GM23248 (cell line): ENCODE measurements at regions not wholly inside any gene's neighbourhood (a gene's known extent, or its start where the extent isn't known, plus 50 kb on each side); places are given as distances from the start of the nearest gene placed in this dataset.
"Not testable (repeated sequence)": the region's sequence is repeated elsewhere in the genome, so short reads cannot be mapped to it uniquely, and the experiment has no call there.

Experiments used
- DNase-seq: peaks from one replicate; pipeline ENCODE4 v3.0.0-alpha.2; 2015
- H2AFZ ChIP-seq: fragments of 200-600 bp; sonication (generic); 2 replicates; pipeline ENCODE4 v1.6.1; 2016; ENCODE audit warnings: antibody characterized with exemption
- H3F3A ChIP-seq: fragments of 200-600 bp; sonication (generic); 2 replicates; pipeline ENCODE4 v1.6.1; 2016; ENCODE audit warnings: mild to moderate bottlenecking, antibody characterized with exemption, mixed run types; ENCODE audit not compliant: insufficient read depth
- H3K27ac ChIP-seq: fragments of 200-600 bp; sonication (generic); 2 replicates; pipeline ENCODE4 v1.5.1; 2016; ENCODE audit warnings: mild to moderate bottlenecking
- H3K27me3 ChIP-seq: fragments of 200-600 bp; sonication (generic); replicated peaks from 2 replicates; pipeline ENCODE4 v1.6.1; 2016; ENCODE audit warnings: mild to moderate bottlenecking; ENCODE audit not compliant: insufficient read depth
- H3K36me3 ChIP-seq: fragments of 200-600 bp; sonication (generic); 2 replicates; pipeline ENCODE4 v1.6.1; 2016; ENCODE audit warnings: low read depth, mild to moderate bottlenecking
- H3K4me1 ChIP-seq: fragments of 200-600 bp; sonication (generic); 2 replicates; pipeline ENCODE4 v1.6.1; 2016; ENCODE audit warnings: mild to moderate bottlenecking; ENCODE audit not compliant: insufficient read depth
- H3K4me2 ChIP-seq: fragments of 200-600 bp; sonication (generic); one replicate; pipeline ENCODE4 v1.6.1; 2016; ENCODE audit warnings: mild to moderate bottlenecking; ENCODE audit not compliant: unreplicated experiment
- H3K4me3 ChIP-seq: fragments of 200-600 bp; sonication (generic); 2 replicates; pipeline ENCODE4 v1.5.1; 2016; ENCODE audit warnings: mild to moderate bottlenecking
- H3K79me2 ChIP-seq: fragments of 200-600 bp; sonication (generic); 2 replicates; pipeline ENCODE4 v1.6.1; 2016; ENCODE audit warnings: mild to moderate bottlenecking; ENCODE audit not compliant: insufficient read depth
- H3K9ac ChIP-seq: fragments of 200-600 bp; sonication (generic); 2 replicates; pipeline ENCODE4 v1.6.1; 2016; ENCODE audit warnings: mild to moderate bottlenecking
- H3K9me2 ChIP-seq: fragments of 200-600 bp; sonication (generic); 2 replicates; pipeline ENCODE4 v1.6.1; 2016; ENCODE audit warnings: mixed run types, mild to moderate bottlenecking, moderate library complexity; ENCODE audit not compliant: insufficient read depth
- H3K9me3 ChIP-seq: fragments of 200-600 bp; sonication (generic); one replicate; pipeline ENCODE4 v1.6.1; 2017; ENCODE audit warnings: low read depth
- H4K20me1 ChIP-seq: fragments of 200-600 bp; sonication (generic); 2 replicates; pipeline ENCODE4 v1.6.0; 2016; ENCODE audit not compliant: insufficient read depth
- EZH2 ChIP-seq: fragments of 200-600 bp; sonication (generic); IDR thresholded peaks from 2 replicates; pipeline ENCODE4 v1.6.1; 2018; ENCODE audit warnings: antibody characterized with exemption, mild to moderate bottlenecking; ENCODE audit not compliant: insufficient read depth, poor library complexity, severe bottlenecking
- EZH2phosphoT487 ChIP-seq: fragments of 200-600 bp; sonication (generic); IDR thresholded peaks from 2 replicates; pipeline ENCODE4 v1.6.1; 2018; ENCODE audit warnings: antibody characterized with exemption, moderate library complexity, mild to moderate bottlenecking, low read depth; ENCODE audit not compliant: insufficient read depth
- WGBS, 2 experiments: methylation state at CpG; one replicate each; pipeline ENCODE4 v1.1.6; 2015 to 2017; ENCODE audit warnings: low lambda C conversion rate in 2 of 2, low coverage in 1 of 2; ENCODE audit errors: missing lambda C conversion rate in 2 of 2; 5-methylcytosine and 5-hydroxymethylcytosine counted together
- in situ Hi-C: fragments of 300-500 bp; cut with MboI; formaldehyde crosslinking; loops from 2 replicates; pipeline ENCODE4 v1.15.0; 2020

DNA sequence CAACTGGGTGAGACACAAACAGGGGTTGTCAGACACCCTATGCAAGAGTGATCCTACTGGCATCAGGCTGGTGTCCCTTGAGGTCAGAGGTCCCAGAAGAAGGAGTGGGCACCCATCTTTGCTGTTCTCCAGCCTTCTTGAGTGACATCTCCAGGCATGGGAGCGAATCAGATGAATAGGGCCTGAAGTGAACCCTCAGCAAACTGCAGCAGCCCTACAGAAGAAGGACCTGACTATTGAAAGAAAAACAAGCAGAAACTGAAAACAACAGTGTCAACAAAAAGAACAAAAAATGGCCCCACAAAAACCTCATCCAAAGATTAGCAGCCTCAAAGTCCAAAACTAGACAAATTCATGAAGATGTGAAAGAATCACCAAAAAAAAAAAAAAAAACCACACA is 1229.7 kb upstream of the CRIM1 start:
- H4K20me1 ChIP-seq: no peaks in the 10 kb centered on the region
- no peaks in the 10 kb centered on the region for H3K9me2 ChIP-seq
- no peak for TF ChIP-seq EZH2phosphoT487
- TF ChIP-seq EZH2: no peak
- no peak overlapping the region for H3K4me2 ChIP-seq
- H3K36me3 ChIP-seq: no peaks in the 10 kb centered on the region
- no peak overlapping the region for H2AFZ ChIP-seq
- no peaks in the 10 kb centered on the region for H3F3A ChIP-seq
- H3K4me1 ChIP-seq: no peaks in the 10 kb centered on the region
- H3K9ac ChIP-seq: no peak overlapping the region
- H3K9me3 ChIP-seq: no peaks in the 10 kb centered on the region
- DNase-seq: no peak
- no peak overlapping the region for H3K4me3 ChIP-seq
- no peaks in the 10 kb centered on the region for H3K27me3 ChIP-seq
- no peak overlapping the region for H3K27ac ChIP-seq
- 23 to 33% methylated on average over 1 of the region's 1 CpG for WGBS, 2 experiments
- no peaks in the 10 kb centered on the region for H3K79me2 ChIP-seq
- in situ Hi-C loops: no loop called here

DNA sequence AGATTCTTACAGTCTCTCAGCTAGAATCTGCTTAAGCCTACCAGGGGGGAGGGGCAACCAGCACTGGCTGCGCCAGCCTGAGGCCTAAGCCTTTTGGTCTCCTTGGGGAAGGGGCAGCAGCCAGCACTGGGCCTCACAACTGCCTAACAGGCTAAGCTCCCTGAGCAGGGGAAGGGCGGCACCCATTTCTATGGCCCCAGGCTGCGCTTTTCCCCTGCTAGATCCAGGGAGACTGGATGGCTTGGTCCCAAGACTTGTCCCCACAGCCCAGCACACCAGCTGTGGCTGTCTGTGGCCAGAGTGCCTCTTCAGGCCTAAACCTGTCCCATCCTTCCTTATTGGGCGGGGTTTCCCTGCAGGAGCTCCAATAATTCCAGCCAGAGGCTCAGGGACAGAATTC is 1230.3 kb upstream of the CRIM1 start:
- DNase-seq: no peak
- Histone ChIP-seq H3K79me2 (no peaks in the 10 kb centered on the region), H3K27me3 (no peaks in the 10 kb centered on the region), H3K36me3 (no peaks in the 10 kb centered on the region), H3K4me3 (no peak overlapping the region), H3K9ac (no peak overlapping the region), H3F3A (no peaks in the 10 kb centered on the region), H3K9me2 (no peaks in the 10 kb centered on the region), H3K4me2 (no peak overlapping the region), H3K27ac (no peak overlapping the region), H3K4me1 (no peaks in the 10 kb centered on the region), H4K20me1 (no peaks in the 10 kb centered on the region), H3K9me3 (no peaks in the 10 kb centered on the region), H2AFZ (no peak overlapping the region)
- no peak for TF ChIP-seq EZH2
- no peak for TF ChIP-seq EZH2phosphoT487
- in situ Hi-C loops: no loop called here
- WGBS, 2 experiments: 16 to 30% methylated on average over 2 to 4 of the region's 4 CpGs

DNA sequence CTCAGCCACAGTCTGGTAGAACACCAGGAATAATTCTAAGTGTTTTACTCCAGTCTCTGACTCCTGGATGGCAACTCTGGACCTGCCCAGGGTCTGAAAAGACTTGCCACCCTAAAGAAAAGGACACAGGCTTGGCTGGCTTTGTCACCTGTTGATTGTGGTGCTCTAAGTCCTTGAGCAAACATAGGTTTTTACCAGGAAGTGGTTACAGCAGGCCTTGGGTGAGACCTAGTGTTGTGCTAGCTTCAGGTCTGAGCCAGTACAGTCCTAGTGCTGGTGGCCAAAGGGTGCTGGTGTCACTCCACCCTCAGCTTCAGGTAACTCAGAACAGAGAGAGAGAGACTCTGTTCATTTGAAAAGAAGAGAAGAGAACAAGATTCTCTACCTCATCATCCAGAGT is 1239.4 kb upstream of the CRIM1 start:
- Histone ChIP-seq H3F3A (no peaks in the 10 kb centered on the region), H3K27ac (no peak overlapping the region), H3K4me3 (no peak overlapping the region), H3K4me2 (no peak overlapping the region), H3K4me1 (no peaks in the 10 kb centered on the region), H3K9ac (no peak overlapping the region), H3K9me3 (no peaks in the 10 kb centered on the region), H3K27me3 (no peaks in the 10 kb centered on the region), H4K20me1 (no peaks in the 10 kb centered on the region), H2AFZ (no peak overlapping the region), H3K79me2 (no peaks in the 10 kb centered on the region), H3K9me2 (no peaks in the 10 kb centered on the region), H3K36me3 (no peaks in the 10 kb centered on the region)
- TF ChIP-seq EZH2 (no peak), EZH2phosphoT487 (no peak)
- DNase-seq: no peak
- in situ Hi-C loops: no loop called here

DNA sequence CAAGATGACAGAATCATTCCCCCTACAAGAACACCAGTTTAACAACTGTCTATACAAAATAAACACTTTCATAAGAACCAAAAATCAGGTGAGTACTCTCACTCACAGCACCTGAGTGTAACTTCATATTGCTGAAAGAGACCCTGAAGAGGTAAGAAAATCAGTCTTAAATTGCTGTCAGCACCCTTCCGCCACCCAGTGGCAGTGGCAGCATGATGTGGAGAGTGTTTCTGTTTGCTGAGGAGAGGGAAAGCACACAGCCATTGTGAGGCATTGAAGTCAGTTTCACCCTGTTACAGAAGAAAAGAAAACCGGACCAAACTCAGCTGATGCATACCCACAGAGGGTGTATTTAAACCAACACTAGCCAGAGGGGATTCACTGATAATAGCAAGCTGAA is 1240.8 kb upstream of the CRIM1 start:
- H3K9me2 ChIP-seq: no peaks in the 10 kb centered on the region
- H2AFZ ChIP-seq: no peak overlapping the region
- in situ Hi-C loops: no loop called here
- no peak for TF ChIP-seq EZH2
- TF ChIP-seq EZH2phosphoT487: no peak
- no peak overlapping the region for H3K27ac ChIP-seq
- no peaks in the 10 kb centered on the region for H3K27me3 ChIP-seq
- H3K4me3 ChIP-seq: no peak overlapping the region
- no peaks in the 10 kb centered on the region for H3K79me2 ChIP-seq
- no peak overlapping the region for H3K4me2 ChIP-seq
- WGBS, 2 experiments: 10 to 11% methylated on average over 2 of the region's 2 CpGs
- no peaks in the 10 kb centered on the region for H3F3A ChIP-seq
- no peak for DNase-seq
- no peaks in the 10 kb centered on the region for H3K4me1 ChIP-seq
- no peak overlapping the region for H3K9ac ChIP-seq
- no peaks in the 10 kb centered on the region for H4K20me1 ChIP-seq
- no peaks in the 10 kb centered on the region for H3K9me3 ChIP-seq
- no peaks in the 10 kb centered on the region for H3K36me3 ChIP-seq

DNA sequence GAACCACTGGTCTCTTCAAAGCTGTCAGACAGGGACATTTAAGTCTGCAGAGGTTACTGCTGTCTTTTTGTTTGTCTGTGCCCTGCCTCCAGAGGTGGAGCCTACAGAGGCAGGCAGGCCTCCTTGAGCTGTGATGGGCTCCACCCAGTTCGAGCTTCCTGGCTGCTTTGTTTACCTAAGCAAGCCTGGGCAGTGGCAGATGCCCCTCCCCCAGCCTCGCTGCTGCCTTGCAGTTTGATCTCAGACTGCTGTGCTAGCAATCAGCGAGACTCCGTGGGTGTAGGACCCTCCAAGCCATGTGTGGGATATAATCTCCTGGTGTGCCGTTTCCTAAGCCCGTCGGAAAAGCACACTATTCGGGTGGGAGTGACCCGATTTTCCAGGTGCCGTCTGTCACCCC is 1243.2 kb upstream of the CRIM1 start:
- H3K36me3 ChIP-seq, H3K27ac ChIP-seq, H3K4me3 ChIP-seq, H3K27me3 ChIP-seq, H3K9ac ChIP-seq, H3F3A ChIP-seq, H2AFZ ChIP-seq, DNase-seq, H4K20me1 ChIP-seq, in situ Hi-C loops, H3K79me2 ChIP-seq, H3K4me2 ChIP-seq, H3K9me3 ChIP-seq, H3K9me2 ChIP-seq, H3K4me1 ChIP-seq: not testable (repeated sequence)
- WGBS, 2 experiments: 19 to 24% methylated on average over 4 to 9 of the region's 10 CpGs
